HepG2 (cell line): ENCODE measurements at regions not wholly inside any gene's neighbourhood (a gene's known extent, or its start where the extent isn't known, plus 50 kb on each side); places are given as distances from the start of the nearest gene placed in this dataset.

ENCODE experiments used
- ATF2 ChIP-seq: sonication (generic); formaldehyde crosslinking; IDR thresholded peaks from 2 replicates; pipeline ENCODE4 v1.4.0; 2020; ENCODE audit warnings: missing genetic modification reagents
- CBX2 ChIP-seq, 2 experiments: fragments of 200-600 bp in 1 of 2; sonication (generic); formaldehyde crosslinking in 1 of 2; IDR thresholded peaks; 2 replicates each; pipeline versions ENCODE4 v1.7.0 to v1.8.1; 2018 to 2022; ENCODE audit warnings: low read depth in 2 of 2, low read length in 1 of 2, mild to moderate bottlenecking in 1 of 2, missing genetic modification reagents in 1 of 2
- CTCF ChIP-seq: sonication (generic); formaldehyde crosslinking; IDR thresholded peaks from 2 replicates; pipeline ENCODE4 v1.5.0; 2020; ENCODE audit warnings: mild to moderate bottlenecking, missing genetic modification reagents, moderate library complexity
- FOXP4 ChIP-seq: sonication (generic); formaldehyde crosslinking; IDR thresholded peaks from 2 replicates; pipeline ENCODE4 v1.4.0; 2020; ENCODE audit warnings: missing genetic modification reagents
- RFX5 ChIP-seq: IDR thresholded peaks from 2 replicates; pipeline ENCODE4 v1.6.1; 2011; ENCODE audit warnings: low read depth, low read length, improper control_type of control experiment
- ZFP1 ChIP-seq: IDR thresholded peaks from 2 replicates; pipeline ENCODE4 v1.6.1; 2016

GRCh38 chr12:129987841-129988240 lies 84.0 kb upstream of the TMEM132D start:
- TF ChIP-seq RFX5 (no peak), ATF2 (no peak), FOXP4 (CRISPR knock-in tag) (no peak), CBX2 (IDR thresholded peaks at IDR 0.05; ENCODE audit: low read depth, low read length) (no peak), CBX2 (CRISPR knock-in tag; IDR thresholded peaks at IDR 0.05; ENCODE audit: low read depth) (no peak), ZFP1 (no peak), CTCF (CRISPR knock-in tag) (no peak)
